HEK293T (cell line): ENCODE measurements at regions not wholly inside any gene's neighbourhood (a gene's known extent, or its start where the extent isn't known, plus 50 kb on each side); places are given as distances from the start of the nearest gene placed in this dataset.

Source experiments
- ARNT ChIP-seq: fragments of 450-650 bp; IDR thresholded peaks from 2 replicates; pipeline ENCODE4 v1.6.1; 2017; ENCODE audit warnings: mild to moderate bottlenecking
- BHLHE40 ChIP-seq: fragments of 450-650 bp; IDR thresholded peaks from 2 replicates; pipeline ENCODE4 v1.6.1; 2016; ENCODE audit warnings: mild to moderate bottlenecking, moderate library complexity, borderline replicate concordance
- FOXK2 ChIP-seq: fragments of 450-650 bp; IDR thresholded peaks from 2 replicates; pipeline ENCODE4 v1.6.1; 2016; ENCODE audit warnings: mild to moderate bottlenecking
- HDGF ChIP-seq: fragments of 450-650 bp; IDR thresholded peaks from 2 replicates; pipeline ENCODE4 v1.6.1; 2017; ENCODE audit warnings: antibody characterized with exemption, borderline replicate concordance
- PKNOX1 ChIP-seq: fragments of 450-650 bp; IDR thresholded peaks from 2 replicates; pipeline ENCODE4 v1.6.1; 2016
- SP1 ChIP-seq: fragments of 450-650 bp; IDR thresholded peaks from 2 replicates; pipeline ENCODE4 v1.6.1; 2017
- SUZ12 ChIP-seq: fragments of 450-650 bp; IDR thresholded peaks from 2 replicates; pipeline ENCODE4 v1.6.1; 2016; ENCODE audit warnings: mild to moderate bottlenecking

GRCh38 chr20:37586078-37586477, 58.4 kb upstream of the BLCAP start:
- TF ChIP-seq SUZ12 (no peak), SP1 (no peak), ARNT (no peak), BHLHE40 (no peak), HDGF (no peak), PKNOX1 (no peak), FOXK2 (no peak)
